HepG2 (cell line): ENCODE measurements at regions not wholly inside any gene's neighbourhood (a gene's known extent, or its start where the extent isn't known, plus 50 kb on each side); places are given as distances from the start of the nearest gene placed in this dataset.

ENCODE experiments used
- ATAC-seq: fragments of 200-7000 bp; cut with Tn5 transposase; 3 replicates; pipeline ENCODE4 v1.9.1; 2020; ENCODE audit warnings: mild to moderate bottlenecking, moderate library complexity
- BruUV-seq: library from RNA; stranded (reverse); fragments of 400-500 nt; replicated peaks from 2 replicates; lab custom pipeline; 2021; lab: Mats Ljungman, UMichigan
- CTCF ChIA-PET: fragments of 300-600 bp; formaldehyde crosslinking; extraction: SDS; loops from one replicate; lab custom pipeline; 2021; ENCODE audit warnings: low total read pairs, inconsistent platforms, low intra/inter-chr PET ratio; lab: Yijun Ruan, JAX
- POLR2A ChIA-PET: fragments of 350-600 bp; sonication (Branson Sonifier 250); formaldehyde crosslinking; loops from one replicate; lab custom pipeline; 2020; ENCODE audit warnings: antibody characterized with exemption, inconsistent platforms; lab: Yijun Ruan, JAX
- DNase-seq: peaks from one replicate; pipeline ENCODE4 v3.0.0-alpha.2; 2015; ENCODE audit warnings: low spot score
- FAIRE-seq: peaks from 3 replicates; lab custom pipeline; 2011; peaks lifted over from hg19 to GRCh38; lab: Jason Lieb, UNC
- H2AFZ ChIP-seq: one replicate; pipeline ENCODE4 v1.6.1; 2011; ENCODE audit warnings: low read length, inconsistent platforms
- H3K27ac ChIP-seq: fragments of 300-600 bp; 3 replicates; pipeline ENCODE4 v1.8.0; 2011; ENCODE audit warnings: mixed run types, mild to moderate bottlenecking, mixed read lengths, low read length, inconsistent platforms; ENCODE audit not compliant: insufficient read depth; ENCODE audit errors: extremely low read length
- H3K27me3 ChIP-seq, 2 experiments: fragments of 200-600 bp in 1 of 2; 2 replicates in 1 of 2; 3 replicates in 1 of 2; pipeline versions ENCODE4 v1.6.0 to v1.8.0; 2011; ENCODE audit warnings: low read length in 2 of 2, mild to moderate bottlenecking in 2 of 2, moderate library complexity in 2 of 2, inconsistent platforms in 1 of 2; ENCODE audit not compliant: insufficient read depth in 2 of 2, control insufficient read depth in 1 of 2
- H3K36me3 ChIP-seq, 2 experiments: fragments of 200-600 bp in 1 of 2; replicated peaks in 1 of 2; 2 replicates in 1 of 2; 3 replicates in 1 of 2; pipeline versions ENCODE4 v1.5.1 to v1.8.0; 2011; ENCODE audit warnings: low read length in 2 of 2, inconsistent platforms in 1 of 2; ENCODE audit not compliant: insufficient read depth in 2 of 2, control insufficient read depth in 1 of 2
- H3K4me1 ChIP-seq: 2 replicates; pipeline ENCODE4 v1.5.1; 2012; ENCODE audit warnings: low read length, inconsistent platforms; ENCODE audit not compliant: insufficient read depth
- H3K4me2 ChIP-seq: 2 replicates; pipeline ENCODE4 v1.6.0; 2011; ENCODE audit warnings: low read depth, low read length, inconsistent platforms
- H3K4me3 ChIP-seq, 3 experiments: fragments of 200-600 bp in 1 of 3; sonication (generic), shearing (Covaris generic) in 1 of 3; replicated peaks in 1 of 3; 2 replicates each; pipeline ENCODE4 v1.5.1; 2011 to 2016; ENCODE audit warnings: low read length in 3 of 3, inconsistent platforms in 2 of 3, low read depth in 2 of 3, mild to moderate bottlenecking in 2 of 3, control low read depth in 1 of 3, mixed read lengths in 1 of 3; ENCODE audit not compliant: insufficient read depth in 1 of 3
- H3K79me2 ChIP-seq: one replicate; pipeline ENCODE4 v1.6.1; 2011; ENCODE audit warnings: low read length, inconsistent platforms; ENCODE audit not compliant: insufficient read depth
- H3K9ac ChIP-seq: 2 replicates; pipeline ENCODE4 v1.6.0; 2011; ENCODE audit warnings: mild to moderate bottlenecking, low read depth, low read length, inconsistent platforms; ENCODE audit not compliant: insufficient read depth
- H3K9me3 ChIP-seq: 2 replicates; pipeline ENCODE4 v1.5.1; 2012; ENCODE audit warnings: mild to moderate bottlenecking, low read length
- H4K20me1 ChIP-seq: 2 replicates; pipeline ENCODE4 v1.6.0; 2011; ENCODE audit warnings: inconsistent platforms, mild to moderate bottlenecking, low read length, moderate library complexity; ENCODE audit not compliant: insufficient read depth
- AKNA ChIP-seq: sonication (generic); formaldehyde crosslinking; IDR thresholded peaks from 2 replicates; pipeline ENCODE4 v1.4.0; 2020; ENCODE audit warnings: missing genetic modification reagents, borderline replicate concordance
- ARNT2 ChIP-seq: sonication (generic); formaldehyde crosslinking; IDR thresholded peaks from 2 replicates; pipeline ENCODE4 v1.8.0; 2022; ENCODE audit warnings: mild to moderate bottlenecking, low read depth, missing genetic modification reagents, moderate library complexity
- GMEB1 ChIP-seq: sonication (generic); formaldehyde crosslinking; IDR thresholded peaks from 2 replicates; pipeline ENCODE4 v1.5.1; 2020; ENCODE audit warnings: missing genetic modification reagents, mild to moderate bottlenecking, borderline replicate concordance
- HNRNPH1 ChIP-seq: fragments of 200-400 bp; formaldehyde crosslinking; optimal IDR thresholded peaks from 2 replicates; pipeline ENCODE3; 2017; ENCODE audit warnings: mild to moderate bottlenecking, low read depth, low read length
- HOXD1 ChIP-seq: sonication (generic); formaldehyde crosslinking; IDR thresholded peaks from 2 replicates; pipeline ENCODE4 v1.5.0; 2020; ENCODE audit warnings: missing genetic modification reagents
- PAX8 ChIP-seq: sonication (generic); formaldehyde crosslinking; IDR thresholded peaks from 2 replicates; pipeline ENCODE4 v1.8.0; 2022; ENCODE audit warnings: mild to moderate bottlenecking, missing genetic modification reagents, borderline replicate concordance
- PPARG ChIP-seq: conservative IDR thresholded peaks from 2 replicates; pipeline ENCODE4 v1.6.1; 2016; ENCODE audit warnings: missing biosample characterization, missing genetic modification reagents
- PRMT3 ChIP-seq: sonication (generic); formaldehyde crosslinking; IDR thresholded peaks from 2 replicates; pipeline ENCODE4 v1.8.1; 2022; ENCODE audit warnings: low read depth, mild to moderate bottlenecking, moderate library complexity, missing genetic modification reagents, borderline replicate concordance
- REXO4 ChIP-seq: sonication (generic); formaldehyde crosslinking; IDR thresholded peaks from 2 replicates; pipeline ENCODE4 v1.8.0; 2022; ENCODE audit warnings: missing genetic modification reagents, mild to moderate bottlenecking, borderline replicate concordance
- SMYD3 ChIP-seq: sonication (generic); formaldehyde crosslinking; IDR thresholded peaks from 2 replicates; pipeline ENCODE4 v1.8.1; 2023; ENCODE audit warnings: mild to moderate bottlenecking, missing genetic modification reagents
- ZHX2 ChIP-seq, 2 experiments: sonication (generic) in 1 of 2; formaldehyde crosslinking in 1 of 2; IDR thresholded peaks; 2 replicates each; pipeline versions ENCODE4 v1.6.1 to v1.9.0; 2014 to 2022; ENCODE audit warnings: antibody characterized with exemption in 1 of 2, borderline replicate concordance in 1 of 2, inconsistent platforms in 1 of 2, low read depth in 1 of 2, missing genetic modification reagents in 1 of 2
- ZNF235 ChIP-seq: sonication (generic); formaldehyde crosslinking; IDR thresholded peaks from 2 replicates; pipeline ENCODE4 v1.8.1; 2023; ENCODE audit warnings: mild to moderate bottlenecking, missing genetic modification reagents, borderline replicate concordance
- WGBS: methylation state at CpG from one replicate; pipeline ENCODE4 v1.1.6; 2017; ENCODE audit warnings: low lambda C conversion rate; 5-methylcytosine and 5-hydroxymethylcytosine counted together
- in situ Hi-C: cut with HindIII; loops from 2 replicates; pipeline ENCODE4 v1.10.0; 2017; ENCODE audit warnings: low pct_unique_long_range_greater_than_20kb; ENCODE audit not compliant: extremely low pct_ligation_motif_present
- intact Hi-C: fragments of 100-400 bp; cut with micrococcal nuclease; formaldehyde crosslinking; loops from one replicate; pipeline ENCODE4 v1.10.0; 2022; ENCODE audit not compliant: unreplicated experiment

- POLR2A ChIA-PET, result no interaction called here
- CTCF ChIA-PET, result no interaction called here
- TF ChIP-seq AKNA (CRISPR knock-in tag) (no peak), PPARG (CRISPR knock-in tag) (no peak), REXO4 (no peak), ARNT2 (CRISPR knock-in tag) (no peak), GMEB1 (no peak), PAX8 (no peak), SMYD3 (CRISPR knock-in tag) (no peak), HOXD1 (CRISPR knock-in tag) (no peak), HNRNPH1 (no peak), ZNF235 (CRISPR knock-in tag) (no peak), PRMT3 (CRISPR knock-in tag) (no peak), ZHX2 (IDR thresholded peaks at IDR 0.05; ENCODE audit: low read depth) (no peak), ZHX2 (CRISPR knock-in tag; IDR thresholded peaks at IDR 0.05; ENCODE audit: borderline replicate concordance) (no peak)
Measured at GRCh38 chr12:29082522-29082921, 66.6 kb upstream of the FAR2 start.

More at GRCh38 chr12:29082522-29082921, 66.6 kb upstream of the FAR2 start:
- ATAC-seq (no peak), FAIRE-seq (no peak), DNase-seq (no peak)
- no peak overlapping the region for H2AFZ ChIP-seq
- BruUV-seq, result no TSS peak
- in situ Hi-C loops, result no loop called here
- no peak overlapping the region for H3K27ac ChIP-seq
- H3K9ac ChIP-seq, result no peak overlapping the region
- WGBS, result 0% methylated on average over 4 of the region's 4 CpGs
- no peak overlapping the region for H3K4me3 ChIP-seq
- H3K36me3 ChIP-seq, result no peaks in the 10 kb centered on the region
- no peaks in the 10 kb centered on the region for H3K4me1 ChIP-seq
- H3K9me3 ChIP-seq, result no peaks in the 10 kb centered on the region
- no peaks in the 10 kb centered on the region for H3K79me2 ChIP-seq
- H4K20me1 ChIP-seq, result no peaks in the 10 kb centered on the region
- H3K4me2 ChIP-seq, result no peak overlapping the region
- intact Hi-C loops, result no loop called here
- H3K27me3 ChIP-seq, result no peaks in the 10 kb centered on the region
